ENCODE measurements at regions not wholly inside any gene's neighbourhood (a gene's known extent, or its start where the extent isn't known, plus 50 kb on each side); places are given as distances from the start of the nearest gene placed in this dataset.

DNA sequence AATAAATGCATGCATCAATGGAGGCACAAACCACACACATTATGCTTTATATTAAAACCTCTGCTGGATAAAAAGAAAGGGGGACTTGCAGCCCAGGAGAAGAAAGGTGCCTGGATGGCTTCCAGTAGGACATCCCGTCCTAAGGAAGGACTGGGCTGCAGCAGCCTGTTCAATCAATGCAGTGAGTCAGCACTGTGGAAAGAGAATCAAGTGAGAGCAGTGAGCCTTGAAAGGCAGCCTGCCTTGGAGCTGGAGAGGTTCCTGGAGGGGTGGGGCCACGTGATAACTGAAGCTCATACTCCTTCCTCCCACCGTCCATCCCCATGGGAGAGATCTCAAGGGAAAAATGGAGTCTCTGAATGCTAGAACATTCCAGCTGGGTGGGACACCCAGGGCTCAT lies 501.2 kb downstream of the ADRA2A start:
- Histone ChIP-seq H3K4me3 (ENCODE audit: low read depth, low read length) (no peak overlapping the region), H3K36me3 (replicated peaks) (no peaks in the 10 kb centered on the region), H3K27me3 (replicated peaks) (no peaks in the 10 kb centered on the region), H3K27ac (no peak overlapping the region)
- in situ Hi-C loops (cut with HindIII; ENCODE audit: low pct_ligation_motif_present, low sequenced_read_pairs) = no loop called here
- no peak for TF ChIP-seq CTCF (IDR thresholded peaks at IDR 0.05; ENCODE audit: low read depth, low read length, missing control alignments)
- no peak for DNase-seq

- no peak for DNase-seq
- H3K36me3 ChIP-seq (replicated peaks) = no peaks in the 10 kb centered on the region
- H3K4me3 ChIP-seq (ENCODE audit: low read depth, low read length) = no peak overlapping the region
- no peaks in the 10 kb centered on the region for H3K27me3 ChIP-seq (replicated peaks)
- no peak for TF ChIP-seq CTCF (IDR thresholded peaks at IDR 0.05; ENCODE audit: low read depth, low read length, missing control alignments)
- no peak overlapping the region for H3K27ac ChIP-seq
- in situ Hi-C loops (cut with HindIII; ENCODE audit: low pct_ligation_motif_present, low sequenced_read_pairs) = no loop called here
Measured at GRCh38 chr10:111579473-111579872, 502.6 kb downstream of the ADRA2A start.

GRCh38 chr10:111590703-111591102 lies 513.9 kb downstream of the ADRA2A start:
- TF ChIP-seq CTCF (IDR thresholded peaks at IDR 0.05; ENCODE audit: low read depth, low read length, missing control alignments) = no peak
- H3K36me3 ChIP-seq (replicated peaks) = no peaks in the 10 kb centered on the region
- no peaks in the 10 kb centered on the region for H3K27me3 ChIP-seq (replicated peaks)
- H3K4me3 ChIP-seq (ENCODE audit: low read depth, low read length) = no peak overlapping the region
- H3K27ac ChIP-seq = no peak overlapping the region
- in situ Hi-C loops (cut with HindIII; ENCODE audit: low pct_ligation_motif_present, low sequenced_read_pairs) = no loop called here
- no peak for DNase-seq

DNA sequence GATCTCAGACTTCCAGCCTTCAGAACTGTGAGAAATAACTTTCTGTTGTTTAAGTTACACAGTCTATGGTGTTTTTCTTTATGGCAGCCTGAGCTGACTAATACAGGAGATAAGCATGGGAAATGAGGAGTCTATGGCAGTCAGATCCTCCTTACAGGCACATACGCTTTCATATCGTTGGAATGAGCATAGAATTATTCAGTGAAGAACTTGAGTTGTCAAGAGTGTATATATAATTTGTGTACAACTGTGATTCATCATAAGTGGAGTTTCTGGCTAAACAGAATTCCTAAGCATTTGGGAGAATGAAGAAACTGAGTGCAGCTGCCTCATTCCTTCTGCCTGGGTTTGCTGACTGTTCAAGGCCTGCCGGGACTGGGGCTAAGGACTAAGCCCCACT lies 516.7 kb downstream of the ADRA2A start:
- no peaks in the 10 kb centered on the region for H3K36me3 ChIP-seq (replicated peaks)
- in situ Hi-C loops (cut with HindIII; ENCODE audit: low pct_ligation_motif_present, low sequenced_read_pairs) = no loop called here
- H3K27ac ChIP-seq = no peak overlapping the region
- no peaks in the 10 kb centered on the region for H3K27me3 ChIP-seq (replicated peaks)
- H3K4me3 ChIP-seq (ENCODE audit: low read depth, low read length) = no peak overlapping the region
- TF ChIP-seq CTCF (IDR thresholded peaks at IDR 0.05; ENCODE audit: low read depth, low read length, missing control alignments) = no peak
- no peak for DNase-seq

- H3K4me3 ChIP-seq (ENCODE audit: low read depth, low read length) = no peak overlapping the region
- no peaks in the 10 kb centered on the region for H3K36me3 ChIP-seq (replicated peaks)
- H3K27ac ChIP-seq = no peak overlapping the region
- no peak for TF ChIP-seq CTCF (IDR thresholded peaks at IDR 0.05; ENCODE audit: low read depth, low read length, missing control alignments)
- in situ Hi-C loops (cut with HindIII; ENCODE audit: low pct_ligation_motif_present, low sequenced_read_pairs) = no loop called here
- DNase-seq = no peak
- H3K27me3 ChIP-seq (replicated peaks) = no peaks in the 10 kb centered on the region
Measured at GRCh38 chr10:111595173-111595572, 518.3 kb downstream of the ADRA2A start.

GRCh38 chr10:111598433-111599059 lies 521.7 kb downstream of the ADRA2A start:
- Histone ChIP-seq H3K36me3 (replicated peaks) (no peaks in the 10 kb centered on the region), H3K27me3 (replicated peaks) (no peaks in the 10 kb centered on the region), H3K27ac (no peak overlapping the region), H3K4me3 (ENCODE audit: low read depth, low read length) (no peak overlapping the region)
- DNase-seq = peak; percentile 60
- in situ Hi-C loops (cut with HindIII; ENCODE audit: low pct_ligation_motif_present, low sequenced_read_pairs) = no loop called here
- peak; percentile 67 for TF ChIP-seq CTCF (IDR thresholded peaks at IDR 0.05; ENCODE audit: low read depth, low read length, missing control alignments)
